ENCODE measurements at regions not wholly inside any gene's neighbourhood (a gene's known extent, or its start where the extent isn't known, plus 50 kb on each side); places are given as distances from the start of the nearest gene placed in this dataset.
A peak's percentile ranks its signal among the peaks of the same experiment; 100 is the strongest.

DNA sequence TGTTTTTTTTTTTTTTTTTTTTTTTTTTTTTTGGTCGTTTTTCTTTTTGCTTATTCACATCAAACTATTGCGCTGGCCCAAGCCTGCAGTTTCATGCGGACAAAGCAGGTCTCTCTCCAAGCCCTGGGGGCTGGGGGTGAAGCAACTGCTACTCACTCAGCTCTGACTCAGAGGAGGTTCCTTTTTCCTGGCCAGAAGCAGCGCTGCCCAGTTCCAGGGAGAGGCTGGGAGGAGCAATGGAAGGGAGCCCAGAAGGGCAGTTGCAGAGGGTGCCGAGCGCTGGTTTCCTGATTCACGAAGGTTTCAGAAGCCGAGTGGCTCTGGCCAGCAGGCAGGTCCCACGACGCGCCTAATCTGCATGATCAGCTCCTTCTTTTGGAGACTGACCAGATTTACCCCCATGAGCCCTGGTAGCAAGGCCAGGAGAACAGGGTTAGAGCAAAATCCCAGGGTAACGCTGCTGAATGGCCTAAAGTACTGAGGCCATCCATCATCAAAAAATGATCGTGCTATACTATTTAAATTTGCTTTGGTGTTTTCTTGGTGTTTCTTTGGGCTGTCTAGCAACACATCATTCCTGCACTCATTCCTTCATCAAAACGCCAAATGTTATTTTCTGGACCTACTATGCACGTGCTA lies 144.7 kb upstream of the SOX9 start:
- DNase-seq (ENCODE audit: low spot score), result peak; percentile 80

DNA sequence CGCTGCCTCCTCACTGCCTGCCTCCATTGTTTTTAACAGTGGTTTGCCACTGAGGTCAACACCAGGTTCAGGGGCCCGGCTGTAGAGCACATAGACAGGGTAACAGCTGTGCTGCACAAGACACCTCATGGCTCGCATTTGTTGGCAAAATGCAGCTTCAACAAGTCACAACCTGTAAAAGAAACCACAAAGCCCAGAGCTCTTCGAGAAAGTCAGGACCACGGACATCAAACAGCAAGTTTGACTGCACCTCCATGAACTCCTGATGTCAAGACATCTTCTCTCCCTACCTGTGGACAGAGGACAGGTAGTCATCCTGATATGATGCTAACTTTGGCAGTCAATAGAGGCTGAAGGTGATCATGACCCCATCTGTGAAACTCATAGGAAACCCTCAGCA lies 142.4 kb upstream of the SOX9 start:
- DNase-seq (ENCODE audit: low spot score), result no peak

DNA sequence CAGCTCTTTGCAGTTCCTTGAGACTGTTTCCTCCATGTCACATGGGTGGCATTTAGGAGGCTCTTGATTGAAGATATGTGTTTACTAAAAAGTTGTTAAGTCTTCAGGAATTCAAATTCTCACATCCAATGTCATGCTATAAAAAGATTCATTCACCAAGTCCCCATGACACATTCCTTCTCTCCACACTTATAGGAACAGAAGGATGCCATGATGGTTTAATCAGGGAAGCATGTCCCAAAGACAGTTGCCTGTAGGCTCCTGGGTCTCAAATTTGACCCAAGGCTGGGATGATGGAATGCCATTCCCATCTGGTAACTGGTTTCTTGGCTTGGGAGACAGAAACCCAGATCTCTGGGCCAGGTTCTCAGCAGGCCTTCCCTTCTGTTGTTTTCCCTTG lies 140.6 kb upstream of the SOX9 start:
- DNase-seq (ENCODE audit: low spot score), result no peak

DNA sequence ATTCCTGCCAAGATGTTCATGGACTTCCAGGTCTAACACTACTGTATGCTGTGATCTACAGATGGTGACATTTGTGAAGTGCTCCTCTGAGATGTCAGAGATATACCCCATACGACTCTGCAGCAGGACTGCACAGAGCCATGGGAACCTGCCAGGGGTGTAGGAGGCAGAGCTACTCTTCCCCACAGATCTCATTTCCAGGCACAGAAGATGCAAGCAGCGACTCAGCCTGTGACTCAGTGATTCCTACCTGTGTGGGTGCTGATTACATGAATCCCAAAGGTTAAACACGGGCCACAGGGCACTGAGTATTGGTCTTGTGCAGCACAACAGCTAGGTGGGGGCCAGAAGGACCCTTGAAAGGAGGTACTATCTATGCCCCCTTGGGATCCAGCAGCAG lies 137.0 kb upstream of the SOX9 start:
- no peak for DNase-seq (ENCODE audit: low spot score)

DNA sequence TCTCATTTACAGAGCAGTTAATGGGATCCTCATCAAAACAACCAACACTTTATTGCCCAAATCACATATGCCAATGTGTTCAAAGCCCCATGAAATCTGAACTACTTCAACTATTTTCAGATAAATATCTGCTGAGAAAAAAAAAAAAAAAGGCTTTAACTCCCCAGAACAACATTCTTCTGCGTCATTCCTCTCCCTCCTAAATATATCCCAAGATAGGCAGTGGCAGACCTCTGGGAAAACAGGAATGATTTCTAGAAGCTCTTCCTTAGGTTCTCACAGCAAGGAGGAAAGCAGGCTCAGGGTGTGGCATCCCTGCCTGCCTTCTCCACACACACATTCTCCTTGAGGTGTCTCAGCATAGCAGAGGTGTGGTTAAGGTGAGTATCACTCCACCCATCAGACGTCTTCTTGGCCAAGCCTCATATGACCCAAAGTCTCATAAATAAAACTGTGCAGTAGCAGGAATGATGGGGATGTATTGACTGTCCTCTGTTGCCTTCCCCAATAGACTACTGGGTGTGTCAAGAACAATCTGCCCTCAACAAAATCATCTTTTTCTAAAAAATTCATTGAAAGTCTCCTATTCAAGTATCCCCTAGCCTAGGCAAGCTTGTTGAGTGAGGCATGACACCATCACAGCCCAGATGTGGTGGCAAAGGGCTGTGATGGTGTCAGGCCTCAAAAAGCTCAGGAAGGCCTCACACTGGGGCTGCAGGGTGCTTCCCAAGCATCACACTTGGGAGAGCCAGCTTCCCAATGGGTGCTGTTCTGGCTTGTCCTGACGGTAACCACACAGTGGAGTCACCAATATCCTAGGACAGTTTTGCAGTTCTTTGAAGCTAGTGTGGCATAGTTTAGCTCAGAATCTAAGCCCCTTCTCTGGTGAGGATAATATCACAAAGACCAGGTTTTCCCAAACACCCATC lies 135.4 kb upstream of the SOX9 start:
- DNase-seq (ENCODE audit: low spot score), result no peak

DNA sequence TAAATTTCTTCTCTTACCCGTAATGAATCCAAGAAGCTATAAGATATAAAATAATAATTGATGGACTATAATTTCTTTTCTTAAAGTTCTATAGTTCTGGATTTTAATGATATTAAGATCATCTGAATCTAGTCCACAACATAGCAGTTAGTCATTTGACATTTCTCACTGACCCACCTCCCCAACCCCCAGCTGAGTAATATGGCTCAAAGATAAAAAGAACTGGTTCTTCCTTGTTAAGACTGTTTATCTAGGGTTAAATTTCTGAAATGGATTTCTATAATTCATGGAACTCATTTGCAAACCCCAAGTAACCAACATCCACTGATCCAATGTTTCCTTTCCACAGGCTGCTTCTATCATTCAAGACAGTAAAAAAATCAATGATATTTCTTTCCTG lies 133.9 kb upstream of the SOX9 start:
- no peak for DNase-seq (ENCODE audit: low spot score)

DNA sequence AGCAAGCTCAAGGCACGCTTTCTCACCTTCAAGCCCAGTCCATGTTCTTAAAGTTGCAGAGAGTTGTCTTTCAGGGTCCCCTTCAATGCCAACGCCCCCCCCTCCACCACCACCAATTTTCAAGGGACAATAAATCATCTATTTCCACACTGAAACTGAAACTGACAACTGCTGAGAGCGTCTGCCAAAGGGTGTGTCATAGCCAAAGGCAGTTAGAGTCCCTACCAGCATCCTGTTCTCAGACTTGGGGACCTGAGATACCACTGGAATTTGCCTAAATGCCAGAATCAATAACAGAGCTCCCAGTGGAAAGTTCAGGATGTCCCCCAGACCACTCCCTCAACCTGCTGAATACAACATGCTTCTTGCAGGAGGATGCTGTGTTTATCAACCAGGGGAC lies 133.2 kb upstream of the SOX9 start:
- no peak for DNase-seq (ENCODE audit: low spot score)

DNA sequence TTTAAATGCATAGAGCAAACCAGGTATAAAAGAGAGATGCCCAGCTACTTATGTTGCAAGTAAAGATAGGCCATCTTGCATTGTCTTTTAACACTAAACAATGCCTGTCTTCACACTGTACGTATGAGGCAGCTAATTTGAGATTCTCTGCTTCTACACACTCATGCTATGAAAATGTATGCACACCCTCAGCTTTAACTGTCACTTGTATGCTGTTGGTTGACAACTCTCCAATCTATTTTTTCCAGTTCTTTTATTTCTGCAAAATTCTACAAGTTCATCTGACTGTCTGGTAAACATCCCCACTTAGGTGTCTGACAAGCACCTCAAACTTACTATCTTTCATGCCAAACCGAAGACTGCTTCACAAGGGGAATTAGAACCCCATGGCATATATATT lies 131.7 kb upstream of the SOX9 start:
- DNase-seq (ENCODE audit: low spot score), result no peak

DNA sequence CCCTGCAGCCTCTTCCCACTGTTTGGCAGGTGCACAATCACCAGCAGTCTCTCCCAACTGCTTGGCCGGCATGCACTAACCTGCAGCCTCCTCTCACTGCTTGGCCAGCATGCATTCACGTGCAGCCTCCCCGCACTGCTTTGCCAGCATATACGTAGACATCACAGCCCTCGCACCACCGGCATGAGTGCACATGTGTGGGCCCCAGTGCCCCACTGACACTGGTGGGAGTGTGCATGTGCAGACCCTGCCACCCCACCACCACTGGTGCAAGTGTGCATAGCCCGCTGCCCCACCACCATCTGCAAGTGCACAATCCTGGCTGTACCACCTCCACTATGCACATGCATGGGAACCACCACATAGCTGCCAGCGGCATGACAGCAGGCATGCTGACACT lies 127.5 kb upstream of the SOX9 start:
- no peak for DNase-seq (ENCODE audit: low spot score)

DNA sequence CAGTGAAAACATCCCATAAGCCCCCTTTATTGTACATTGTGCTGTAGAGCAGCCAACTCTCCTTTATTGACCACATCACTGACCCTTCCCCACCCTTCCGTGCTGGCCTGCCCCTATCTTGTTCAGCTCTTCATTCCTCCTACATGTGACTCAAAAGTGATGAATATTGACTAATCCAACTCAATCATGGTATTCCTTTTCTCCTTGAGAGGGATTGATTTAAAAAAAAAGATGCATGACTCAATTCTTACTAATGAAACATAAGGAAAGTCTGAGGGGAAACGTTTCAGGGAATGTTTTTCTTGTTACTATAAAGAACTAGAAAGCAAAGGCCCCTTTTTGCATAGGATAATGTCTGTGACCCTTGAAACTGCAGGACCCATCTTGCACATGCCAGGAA lies 125.2 kb upstream of the SOX9 start:
- DNase-seq (ENCODE audit: low spot score), result no peak

DNA sequence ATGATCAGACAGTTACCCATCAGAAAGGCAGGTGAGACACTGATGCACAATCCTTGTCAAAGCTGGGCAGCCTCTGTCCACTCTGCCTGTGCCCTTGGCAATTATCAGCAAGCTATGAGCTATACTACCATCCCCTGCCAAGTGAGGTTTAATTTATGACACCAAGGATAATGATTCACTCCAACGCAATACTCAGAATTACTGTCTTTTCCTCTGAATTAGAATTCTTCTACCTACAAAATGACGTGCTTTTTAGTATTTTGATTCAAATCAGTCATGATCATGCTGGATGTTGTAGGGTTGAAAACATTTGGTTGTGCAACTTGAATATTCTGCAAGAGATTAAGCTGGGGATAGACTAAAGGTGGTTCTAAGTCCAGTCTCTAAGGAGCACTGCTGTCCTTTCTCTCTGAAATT lies 116.8 kb upstream of the SOX9 start:
- DNase-seq (ENCODE audit: low spot score), result no peak

DNA sequence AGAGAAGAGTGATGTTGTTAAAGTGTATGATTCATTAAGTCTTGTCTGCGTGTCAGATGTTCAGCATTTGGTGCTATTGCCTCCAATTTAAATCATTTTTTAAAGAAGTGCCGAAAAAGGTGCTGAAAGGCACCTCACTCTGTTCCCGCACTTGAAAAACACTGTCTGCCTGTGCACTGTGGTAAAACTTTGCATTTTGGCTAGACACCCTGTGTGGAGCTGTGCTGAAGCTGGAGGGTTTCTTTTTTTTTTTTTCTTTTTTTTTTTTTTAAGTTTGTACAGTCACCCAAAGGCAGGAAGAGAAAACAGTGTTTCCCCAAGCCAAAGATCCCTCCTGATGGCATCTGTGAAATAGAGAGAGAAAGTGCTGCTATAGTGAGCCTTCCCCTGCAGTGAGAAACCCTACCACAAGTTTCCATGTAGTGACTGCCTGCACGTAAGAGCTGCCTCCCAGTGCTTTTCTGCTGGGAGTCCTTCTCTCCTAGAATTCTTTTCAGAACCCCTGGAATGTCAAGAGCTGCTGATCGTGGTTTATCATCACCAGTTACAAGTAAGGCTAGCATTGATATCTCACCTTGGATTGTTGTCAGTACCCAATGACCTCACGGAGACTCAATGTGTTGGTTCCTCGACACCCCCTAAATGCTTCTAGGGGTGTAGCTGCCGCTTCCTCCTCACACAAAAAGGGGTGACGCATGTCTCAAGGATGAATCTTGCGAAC lies 116.0 kb upstream of the SOX9 start:
- no peak for DNase-seq (ENCODE audit: low spot score)

DNA sequence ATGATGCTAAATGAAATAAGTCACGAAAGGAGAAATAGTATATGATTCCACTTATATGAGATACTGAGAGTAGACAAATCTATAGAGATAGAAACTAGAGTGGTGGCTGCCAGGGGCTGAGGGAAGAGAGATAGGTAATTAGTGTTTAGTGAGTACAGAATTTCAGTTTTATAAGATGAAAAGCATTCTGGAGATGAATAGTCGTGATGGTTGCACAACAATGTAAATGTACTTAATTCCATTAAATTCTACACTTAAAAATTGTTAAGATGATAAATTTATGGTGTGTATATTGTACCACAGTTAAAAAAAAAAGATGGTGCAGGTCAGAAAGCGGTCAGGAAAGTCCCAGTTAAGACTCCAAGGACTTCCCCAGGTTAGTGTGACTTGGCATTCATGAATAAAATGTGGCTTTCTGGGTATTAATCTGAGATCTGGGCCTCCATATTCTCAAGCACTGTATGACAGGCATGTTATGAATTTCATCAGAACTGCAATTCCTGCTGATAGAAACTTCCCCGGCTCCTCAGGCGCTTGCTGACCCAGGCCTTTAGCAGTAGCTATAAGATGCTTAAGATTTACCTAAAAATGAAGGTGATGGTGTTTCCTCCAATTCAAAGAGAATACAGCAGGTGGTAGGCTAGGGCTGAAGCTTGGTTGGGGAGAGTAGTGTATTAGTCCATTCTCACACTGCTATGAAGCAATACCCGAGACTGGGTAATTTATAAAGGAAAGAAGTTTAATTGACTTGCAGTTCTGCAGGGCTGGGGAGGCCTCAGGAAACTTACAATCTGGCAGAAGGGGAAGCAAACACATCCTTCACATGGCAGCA lies 115.3 kb upstream of the SOX9 start:
- no peak for DNase-seq (ENCODE audit: low spot score)

DNA sequence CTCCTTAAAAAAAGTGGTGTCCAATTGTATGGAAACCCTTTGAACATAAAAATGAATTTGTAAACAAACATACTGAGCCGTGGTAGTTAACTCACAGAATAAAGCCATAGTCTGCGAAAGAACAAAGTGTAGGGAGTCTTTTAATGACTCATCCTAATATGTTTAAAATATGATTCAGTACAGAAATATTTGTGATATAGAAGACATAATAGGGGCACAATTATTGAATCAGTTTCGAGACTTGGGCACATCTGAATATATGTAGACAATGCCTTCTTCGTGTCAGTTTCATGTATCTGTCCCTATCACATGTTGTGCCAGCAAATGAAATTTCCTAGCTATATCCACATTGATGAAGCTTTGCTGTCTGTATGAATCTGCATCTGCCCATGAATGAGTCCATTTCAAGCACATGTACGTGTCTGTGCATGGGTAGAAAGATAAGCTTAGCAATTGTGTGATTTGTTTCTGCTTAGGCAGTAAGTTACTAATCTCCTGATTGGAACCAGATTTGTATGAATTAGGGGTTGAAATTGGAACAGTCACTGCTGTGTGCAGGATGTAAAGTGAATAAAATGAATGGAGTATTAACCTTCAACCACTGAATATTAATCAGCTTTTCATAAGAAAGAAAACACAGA lies 112.5 kb upstream of the SOX9 start:
- DNase-seq (ENCODE audit: low spot score), result no peak

DNA sequence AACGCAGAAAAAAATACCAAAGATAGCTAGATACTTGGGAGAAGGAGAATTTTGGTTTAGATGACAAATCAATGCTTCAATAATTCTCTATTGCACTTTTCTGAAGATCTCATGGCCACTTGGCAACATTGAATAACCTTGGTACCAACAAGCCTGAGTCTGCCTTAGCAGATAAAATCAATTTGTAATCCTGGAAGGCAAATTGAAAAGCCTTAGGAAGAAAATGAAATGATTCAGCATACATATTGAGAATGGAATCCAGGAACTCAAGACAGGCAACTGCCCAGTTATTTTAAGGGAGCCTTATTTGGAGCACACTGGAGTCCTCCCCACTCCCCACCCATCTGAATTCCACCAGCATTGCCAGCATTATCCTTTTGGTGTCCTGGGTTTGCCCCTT lies 109.3 kb upstream of the SOX9 start:
- no peak for DNase-seq (ENCODE audit: low spot score)

DNA sequence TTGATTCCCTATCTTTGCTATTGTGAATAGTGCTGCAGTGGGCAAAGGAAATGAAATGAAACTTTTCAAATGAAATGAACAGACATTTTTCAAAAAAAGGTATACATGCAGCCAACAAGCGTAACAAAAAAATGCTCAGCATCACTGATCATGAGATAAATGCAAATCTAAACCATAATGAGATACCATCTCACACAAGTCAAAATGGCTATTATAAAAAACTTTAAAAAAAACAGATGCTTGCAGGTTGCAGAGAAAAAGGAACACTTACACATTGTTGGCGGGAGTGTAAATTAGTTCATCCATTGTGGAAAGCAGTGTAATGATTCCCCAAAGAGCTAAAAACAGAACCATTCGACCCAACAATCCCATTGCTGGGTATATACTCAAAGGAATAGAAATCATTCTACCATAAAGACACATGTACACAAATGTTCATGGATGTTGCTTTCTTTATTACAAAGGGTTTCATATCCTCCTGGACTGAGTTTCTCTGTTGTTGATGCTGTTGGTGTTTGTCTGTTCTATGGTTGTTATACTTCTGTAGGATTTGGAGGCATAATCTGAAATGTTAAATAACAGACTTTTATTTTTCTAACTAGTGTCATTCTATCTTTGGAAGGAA lies 99.3 kb upstream of the SOX9 start:
- no peak for DNase-seq (ENCODE audit: low spot score)

DNA sequence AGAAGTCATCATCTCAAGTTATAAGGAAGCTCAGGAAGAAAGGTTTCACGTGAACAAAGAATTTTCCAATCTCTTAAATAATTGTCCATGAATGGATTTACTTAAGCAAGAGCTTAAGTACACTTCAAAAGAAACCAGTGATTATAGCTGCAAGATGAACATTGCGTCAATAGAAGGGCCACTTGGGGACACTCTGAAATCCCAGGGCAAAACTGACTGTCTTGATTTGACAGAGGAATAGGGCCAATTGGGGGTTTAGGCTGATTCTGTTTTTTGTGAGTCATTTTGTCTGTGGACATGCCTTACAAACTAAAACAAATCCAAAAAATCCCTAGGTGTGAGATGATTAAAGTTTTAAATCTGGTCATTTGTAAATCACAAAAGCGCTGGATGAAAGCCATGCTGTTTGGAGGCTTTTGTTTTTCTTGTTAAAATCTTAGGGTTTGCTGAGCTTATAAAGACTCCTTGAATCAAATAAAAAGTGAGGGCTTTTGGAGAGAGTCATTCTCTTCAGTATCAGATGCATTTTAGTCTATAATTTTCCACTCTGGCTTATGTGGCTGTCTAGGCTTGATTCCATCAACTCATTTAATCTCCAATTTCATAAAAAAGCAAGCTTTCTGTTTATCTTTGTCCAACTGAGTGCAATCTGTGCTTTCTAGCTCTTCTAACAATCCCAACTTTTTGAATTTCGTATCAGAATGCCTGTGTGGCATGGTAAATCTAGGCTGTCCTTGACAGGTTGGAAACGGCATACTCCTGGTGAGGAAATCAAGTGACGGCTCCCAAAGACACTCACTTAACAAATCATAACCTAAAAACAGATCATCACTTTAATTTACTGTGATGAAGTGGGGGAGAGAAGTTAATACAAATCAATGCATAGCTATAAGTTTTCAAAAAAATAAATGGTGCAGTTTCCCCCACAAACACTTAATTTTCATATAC lies 98.2 kb upstream of the SOX9 start:
- DNase-seq (ENCODE audit: low spot score), result no peak

DNA sequence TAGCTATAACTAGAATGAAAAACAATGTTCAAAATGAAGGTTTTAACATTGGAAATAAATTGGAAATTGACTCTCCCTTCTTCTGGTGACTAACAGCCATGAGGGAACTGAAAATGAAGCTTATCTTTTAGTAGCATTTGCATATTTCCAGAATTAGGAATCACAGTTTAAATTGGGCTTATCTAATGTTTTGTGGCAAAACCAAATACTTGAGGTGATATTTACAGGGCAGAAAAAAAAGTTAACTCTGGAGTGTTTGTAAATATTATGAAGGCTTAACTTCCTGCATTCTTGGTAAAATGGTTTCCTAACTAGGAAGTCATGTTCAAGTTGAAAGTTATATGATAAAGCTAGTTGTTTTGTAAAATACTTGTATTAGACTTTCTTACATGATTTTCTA lies 96.4 kb upstream of the SOX9 start:
- DNase-seq (ENCODE audit: low spot score), result no peak

DNA sequence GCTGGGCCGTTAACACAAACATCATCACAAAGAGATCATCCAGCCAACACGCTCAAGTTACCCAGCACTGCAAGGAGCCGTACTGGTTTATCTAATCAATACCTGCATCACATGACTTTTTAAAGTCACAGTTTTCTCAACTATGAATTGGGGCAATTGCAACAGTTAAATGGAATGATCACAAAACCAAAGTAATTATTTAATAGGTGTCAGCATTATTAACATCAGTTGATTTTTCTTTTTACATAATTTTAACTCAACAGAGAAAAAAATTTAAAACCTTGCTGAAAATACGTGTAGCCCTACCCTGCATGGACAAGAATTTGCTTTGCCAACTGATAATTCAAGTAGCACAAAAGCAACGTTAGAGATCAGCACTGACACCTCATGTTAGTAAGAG lies 95.7 kb upstream of the SOX9 start:
- no peak for DNase-seq (ENCODE audit: low spot score)
